Naive thymus-derived CD4-positive, alpha-beta T cell (primary cell): ENCODE measurements at regions not wholly inside any gene's neighbourhood (a gene's known extent, or its start where the extent isn't known, plus 50 kb on each side); places are given as distances from the start of the nearest gene placed in this dataset.

Experiments used
- ATAC-seq: fragments of 150-1000 bp; cut with Tn5 transposase; 2 replicates; pipeline ENCODE4 v1.10.0; 2021; ENCODE audit warnings: mild to moderate bottlenecking, moderate library complexity
- CTCF ChIA-PET: fragments of 350-600 bp; sonication (Branson Sonifier 250); formaldehyde crosslinking; loops from one replicate; lab custom pipeline; 2021; ENCODE audit warnings: antibody characterized with exemption; lab: Charles Lee
- POLR2A ChIA-PET: fragments of 350-600 bp; sonication (Branson Sonifier 250); formaldehyde crosslinking; loops from one replicate; lab custom pipeline; 2021; ENCODE audit warnings: antibody characterized with exemption, inconsistent platforms; lab: Charles Lee
- DNase-seq, 9 donors: peaks; one replicate each; pipeline versions ENCODE4 v3.0.0 to v3.0.0-alpha.2; 2020 to 2022; ENCODE audit warnings: mixed read lengths in 1 of 9
- H3K27ac ChIP-seq: one replicate; pipeline ENCODE4 v1.7.0; 2013; ENCODE audit warnings: mild to moderate bottlenecking, low read depth, low read length, moderate library complexity
- H3K27me3 ChIP-seq, 2 donors: one replicate each; pipeline ENCODE4 v1.7.0; 2013; ENCODE audit warnings: low read length in 2 of 2, mild to moderate bottlenecking in 2 of 2, moderate library complexity in 2 of 2; ENCODE audit not compliant: control insufficient read depth in 2 of 2, insufficient read depth in 2 of 2
- H3K36me3 ChIP-seq, 3 experiments: 1 replicate in 2 of 3; 2 replicates in 1 of 3; pipeline ENCODE4 v1.7.0; 2013; ENCODE audit warnings: low read length in 3 of 3, mild to moderate bottlenecking in 3 of 3, moderate library complexity in 1 of 3; ENCODE audit not compliant: insufficient read depth in 3 of 3, control insufficient read depth in 2 of 3
- H3K4me1 ChIP-seq, 2 donors: one replicate each; pipeline ENCODE4 v1.7.0; 2013; ENCODE audit warnings: low read length in 2 of 2, mild to moderate bottlenecking in 2 of 2, moderate library complexity in 1 of 2; ENCODE audit not compliant: control insufficient read depth in 2 of 2, insufficient read depth in 2 of 2
- H3K4me3 ChIP-seq: 2 replicates; pipeline ENCODE4 v1.7.0; 2013; ENCODE audit warnings: mild to moderate bottlenecking, low read length
- H3K9me3 ChIP-seq, 3 experiments: 1 replicate in 2 of 3; 2 replicates in 1 of 3; pipeline ENCODE4 v1.7.0; 2013; ENCODE audit warnings: low read length in 3 of 3; ENCODE audit not compliant: control insufficient read depth in 2 of 3
- H3K27ac Mint-ChIP-seq, 9 donors: one replicate each; pipeline ENCODE4 v1.8.0; 2020 to 2022; ENCODE audit warnings: mixed read lengths in 9 of 9, mild to moderate bottlenecking in 8 of 9, moderate library complexity in 5 of 9, inconsistent platforms in 2 of 9
- H3K27me3 Mint-ChIP-seq, 5 donors: one replicate each; pipeline ENCODE4 v1.8.0; 2021 to 2022; ENCODE audit warnings: mixed read lengths in 5 of 5, mild to moderate bottlenecking in 1 of 5
- H3K36me3 Mint-ChIP-seq, 5 donors: one replicate each; pipeline ENCODE4 v1.8.0; 2020 to 2022; ENCODE audit warnings: mixed read lengths in 5 of 5, mild to moderate bottlenecking in 3 of 5, inconsistent platforms in 1 of 5
- H3K4me1 Mint-ChIP-seq, 7 donors: one replicate each; pipeline ENCODE4 v1.8.0; 2020 to 2022; ENCODE audit warnings: mixed read lengths in 7 of 7, mild to moderate bottlenecking in 3 of 7, inconsistent platforms in 1 of 7
- H3K4me3 Mint-ChIP-seq, 10 donors: one replicate each; pipeline ENCODE4 v1.8.0; 2020 to 2022; ENCODE audit warnings: mild to moderate bottlenecking in 10 of 10, mixed read lengths in 10 of 10, moderate library complexity in 6 of 10, inconsistent platforms in 2 of 10
- H3K9me3 Mint-ChIP-seq, 11 donors: one replicate each; pipeline ENCODE4 v1.8.0; 2020 to 2022; ENCODE audit warnings: mixed read lengths in 11 of 11, mild to moderate bottlenecking in 4 of 11, inconsistent platforms in 1 of 11, moderate library complexity in 1 of 11
- intact Hi-C, 2 donors: fragments of 100-400 bp; cut with micrococcal nuclease; formaldehyde crosslinking; loops; one replicate each; pipeline ENCODE4 v1.15.1; 2023

- Mint-ChIP-seq H3K4me1 (no peaks in the 10 kb centered on the region), H3K4me3 (no peak overlapping the region), H3K36me3 (no peaks in the 10 kb centered on the region), H3K27ac (no peak overlapping the region), H3K27me3 (peaks cover 0 to 7% (median 6%) of the 10 kb centered on the region in 5 donors), H3K9me3 (no peaks in the 10 kb centered on the region)
- Histone ChIP-seq H3K9me3 (no peaks in the 10 kb centered on the region), H3K27me3 (no peaks in the 10 kb centered on the region), H3K4me1 (no peaks in the 10 kb centered on the region), H3K36me3 (no peaks in the 10 kb centered on the region), H3K4me3 (no peak overlapping the region), H3K27ac (no peak overlapping the region)
- ATAC-seq (no peak), DNase-seq (no peak)
- intact Hi-C loops: no loop called here
- ChIA-PET CTCF (no interaction called here), POLR2A (no interaction called here)
These were observed 79.2 kb upstream of the ACSL4 start for GRCh38 chrX:109812236-109812635.

GRCh38 chrX:109813236-109813635, 80.2 kb upstream of the ACSL4 start:
- no peaks in the 10 kb centered on the region for H3K4me1 ChIP-seq
- Mint-ChIP-seq H3K9me3 (no peaks in the 10 kb centered on the region), H3K27ac (no peak overlapping the region), H3K4me1 (no peaks in the 10 kb centered on the region), H3K27me3 (peaks cover 0 to 7% (median 6%) of the 10 kb centered on the region in 5 donors), H3K36me3 (no peaks in the 10 kb centered on the region), H3K4me3 (no peak overlapping the region)
- H3K9me3 ChIP-seq: no peaks in the 10 kb centered on the region
- ChIA-PET CTCF (no interaction called here), POLR2A (no interaction called here)
- no peak for ATAC-seq
- no peak for DNase-seq
- H3K4me3 ChIP-seq: no peak overlapping the region
- intact Hi-C loops: no loop called here
- H3K36me3 ChIP-seq: no peaks in the 10 kb centered on the region
- H3K27me3 ChIP-seq: no peaks in the 10 kb centered on the region
- H3K27ac ChIP-seq: no peak overlapping the region

- DNase-seq: no peak
- Mint-ChIP-seq H3K27me3 (peaks cover 0 to 7% (median 6%) of the 10 kb centered on the region in 5 donors), H3K27ac (no peak overlapping the region), H3K4me1 (peaks cover 0 to 2% (median 0%) of the 10 kb centered on the region in 7 donors), H3K9me3 (no peaks in the 10 kb centered on the region), H3K4me3 (no peak overlapping the region), H3K36me3 (no peaks in the 10 kb centered on the region)
- no peaks in the 10 kb centered on the region for H3K9me3 ChIP-seq
- CTCF ChIA-PET: no interaction called here
- H3K27me3 ChIP-seq: no peaks in the 10 kb centered on the region
- ATAC-seq: no peak
- POLR2A ChIA-PET: no interaction called here
- intact Hi-C loops: no loop called here
- no peaks in the 10 kb centered on the region for H3K36me3 ChIP-seq
- no peaks in the 10 kb centered on the region for H3K4me1 ChIP-seq
- no peak overlapping the region for H3K4me3 ChIP-seq
- no peak overlapping the region for H3K27ac ChIP-seq
These were observed 85.9 kb upstream of the ACSL4 start for GRCh38 chrX:109818976-109819375.

GRCh38 chrX:109822861-109823260, 89.8 kb upstream of the ACSL4 start:
- no peak overlapping the region for H3K4me3 ChIP-seq
- no peak for ATAC-seq
- DNase-seq: no peak
- ChIA-PET CTCF (no interaction called here), POLR2A (no interaction called here)
- H3K27ac Mint-ChIP-seq: no peak overlapping the region
- intact Hi-C loops: no loop called here
- peaks cover 0 to 2% (median 0%) of the 10 kb centered on the region in 11 donors for H3K9me3 Mint-ChIP-seq
- peaks cover 0 to 2% (median 0%) of the 10 kb centered on the region in 7 donors for H3K4me1 Mint-ChIP-seq
- no peaks in the 10 kb centered on the region for H3K9me3 ChIP-seq
- H3K36me3 Mint-ChIP-seq: no peaks in the 10 kb centered on the region
- H3K27me3 ChIP-seq: no peaks in the 10 kb centered on the region
- H3K36me3 ChIP-seq: no peaks in the 10 kb centered on the region
- no peaks in the 10 kb centered on the region for H3K27me3 Mint-ChIP-seq
- H3K4me1 ChIP-seq: no peaks in the 10 kb centered on the region
- no peak overlapping the region for H3K27ac ChIP-seq
- H3K4me3 Mint-ChIP-seq: no peak overlapping the region

- Histone ChIP-seq H3K36me3 (no peaks in the 10 kb centered on the region), H3K9me3 (no peaks in the 10 kb centered on the region), H3K4me3 (no peak overlapping the region), H3K4me1 (no peaks in the 10 kb centered on the region), H3K27ac (no peak overlapping the region), H3K27me3 (no peaks in the 10 kb centered on the region)
- CTCF ChIA-PET: no interaction called here
- H3K9me3 Mint-ChIP-seq: peaks cover 0 to 2% (median 0%) of the 10 kb centered on the region in 11 donors
- POLR2A ChIA-PET: no interaction called here
- no peaks in the 10 kb centered on the region for H3K27me3 Mint-ChIP-seq
- ATAC-seq (no peak), DNase-seq (no peak)
- intact Hi-C loops: no loop called here
- H3K27ac Mint-ChIP-seq: no peak overlapping the region
- H3K4me1 Mint-ChIP-seq: peaks cover 0 to 5% (median 0%) of the 10 kb centered on the region in 7 donors
- no peaks in the 10 kb centered on the region for H3K36me3 Mint-ChIP-seq
- no peak overlapping the region for H3K4me3 Mint-ChIP-seq
These were observed 94.1 kb upstream of the ACSL4 start for GRCh38 chrX:109826954-109827708.

GRCh38 chrX:109827772-109828171, 94.7 kb upstream of the ACSL4 start:
- Mint-ChIP-seq H3K4me3 (no peak overlapping the region), H3K9me3 (peaks cover 0 to 2% (median 0%) of the 10 kb centered on the region in 11 donors), H3K27ac (no peak overlapping the region), H3K36me3 (no peaks in the 10 kb centered on the region), H3K27me3 (no peaks in the 10 kb centered on the region), H3K4me1 (peaks cover 0 to 4% (median 0%) of the 10 kb centered on the region in 7 donors)
- no peaks in the 10 kb centered on the region for H3K9me3 ChIP-seq
- no peaks in the 10 kb centered on the region for H3K4me1 ChIP-seq
- ChIA-PET POLR2A (no interaction called here), CTCF (no interaction called here)
- intact Hi-C loops: no loop called here
- no peak overlapping the region for H3K27ac ChIP-seq
- no peak for DNase-seq
- H3K36me3 ChIP-seq: no peaks in the 10 kb centered on the region
- no peaks in the 10 kb centered on the region for H3K27me3 ChIP-seq
- no peak overlapping the region for H3K4me3 ChIP-seq
- ATAC-seq: no peak

GRCh38 chrX:109830157-109830703, 97.2 kb upstream of the ACSL4 start:
- CTCF ChIA-PET: no interaction called here
- no peak for ATAC-seq
- Histone ChIP-seq H3K27me3 (no peaks in the 10 kb centered on the region), H3K4me3 (no peak overlapping the region), H3K36me3 (no peaks in the 10 kb centered on the region), H3K9me3 (no peaks in the 10 kb centered on the region), H3K4me1 (no peaks in the 10 kb centered on the region), H3K27ac (no peak overlapping the region)
- peaks cover 0 to 2% (median 0%) of the 10 kb centered on the region in 11 donors for H3K9me3 Mint-ChIP-seq
- H3K4me1 Mint-ChIP-seq: peaks cover 0 to 4% (median 0%) of the 10 kb centered on the region in 7 donors
- POLR2A ChIA-PET: no interaction called here
- no peak overlapping the region for H3K4me3 Mint-ChIP-seq
- intact Hi-C loops: no loop called here
- no peak overlapping the region for H3K27ac Mint-ChIP-seq
- H3K36me3 Mint-ChIP-seq: no peaks in the 10 kb centered on the region
- no peak for DNase-seq
- no peaks in the 10 kb centered on the region for H3K27me3 Mint-ChIP-seq
